Uterus (tissue), 3 donors: ENCODE measurements at regions not wholly inside any gene's neighbourhood (a gene's known extent, or its start where the extent isn't known, plus 50 kb on each side); places are given as distances from the start of the nearest gene placed in this dataset.

ENCODE experiments used
- DNase-seq, 2 donors: peaks; one replicate each; pipeline ENCODE4 v3.0.0-alpha.2; 2019 to 2020
- H3K27ac ChIP-seq, 2 donors: fragments of 200-600 bp; sonication (generic); 1 replicate in 1 of 2; 2 replicates in 1 of 2; pipeline ENCODE4 v1.5.1; 2016 to 2018
- H3K27me3 ChIP-seq, 2 donors: fragments of 200-600 bp; sonication (generic); one replicate each; pipeline ENCODE4 v1.5.1; 2018 to 2019; ENCODE audit warnings: control low read depth in 1 of 2
- H3K36me3 ChIP-seq, 2 donors: fragments of 200-600 bp; sonication (generic); one replicate each; pipeline ENCODE4 v1.5.1; 2019; ENCODE audit warnings: control low read depth in 1 of 2
- H3K4me1 ChIP-seq, 2 donors: fragments of 200-600 bp; sonication (generic); one replicate each; pipeline ENCODE4 v1.5.1; 2018 to 2019; ENCODE audit warnings: control low read depth in 1 of 2
- H3K4me3 ChIP-seq, 2 donors: fragments of 200-600 bp; sonication (generic); 1 replicate in 1 of 2; 2 replicates in 1 of 2; pipeline ENCODE4 v1.5.1; 2018 to 2019; ENCODE audit warnings: mild to moderate bottlenecking in 1 of 2
- H3K9me3 ChIP-seq, 2 donors: fragments of 200-600 bp; sonication (generic); one replicate each; pipeline ENCODE4 v1.5.1; 2019; ENCODE audit warnings: control low read depth in 1 of 2
- CTCF ChIP-seq, 4 experiments: fragments of 200-600 bp in 2 of 4; fragments of 450-650 bp in 2 of 4; sonication (generic) in 2 of 4; IDR thresholded peaks; one replicate each; pipeline ENCODE4 v1.5.1; 2016 to 2019; ENCODE audit warnings: antibody characterized with exemption in 4 of 4, mild to moderate bottlenecking in 2 of 4, moderate library complexity in 1 of 4
- POLR2A ChIP-seq, 2 donors: fragments of 450-650 bp; IDR thresholded peaks; one replicate each; pipeline ENCODE4 v1.6.1; 2016; ENCODE audit warnings: antibody characterized with exemption in 2 of 2, mild to moderate bottlenecking in 1 of 2, moderate library complexity in 1 of 2
- intact Hi-C: fragments of 100-400 bp; cut with DNase I; formaldehyde crosslinking; loops from one replicate; pipeline ENCODE4 v1.15.1; 2023; ENCODE audit warnings: low total_unique reads
- donor health status: DM: yes; HTN: yes; CAD: no.

DNA sequence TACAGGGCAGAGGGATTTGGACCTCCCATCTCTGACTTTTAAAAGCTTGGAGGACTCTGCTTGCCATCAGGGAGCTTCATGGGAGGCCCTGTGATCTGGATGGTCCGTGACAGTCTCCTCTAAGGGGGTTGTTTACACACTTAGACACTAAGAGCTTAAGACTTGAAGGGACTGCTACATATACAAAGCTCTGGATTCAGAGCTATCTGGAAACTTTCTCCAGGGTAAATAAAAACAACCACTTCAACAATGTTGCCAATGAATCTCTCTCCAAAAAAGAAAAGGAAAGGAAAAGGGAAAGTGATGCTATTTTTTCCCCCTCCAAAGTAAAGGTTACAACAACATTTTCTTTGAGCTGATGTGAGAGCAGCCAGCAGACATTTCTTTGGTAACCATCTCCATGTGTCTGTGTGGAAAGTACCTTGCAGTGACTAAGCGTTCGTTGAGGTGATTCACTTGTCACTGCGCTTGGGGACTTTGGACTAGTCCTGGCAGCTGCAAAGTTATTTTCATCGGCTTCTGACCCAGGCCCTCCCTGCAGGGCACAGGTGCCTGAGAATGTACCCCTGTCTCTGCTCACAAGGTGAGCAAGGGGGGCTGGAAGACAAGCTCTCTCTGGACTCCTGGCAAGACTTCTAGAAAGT is 262.1 kb upstream of the KLF4 start:
- H3K9me3 ChIP-seq: no peaks in the 10 kb centered on the region
- intact Hi-C loops: no loop called here
- no peak for DNase-seq

GRCh38 chr9:107750741-107751566 is 261.4 kb upstream of the KLF4 start:
- Histone ChIP-seq H3K4me1 (peaks cover 7 to 16% of the 10 kb centered on the region in 2 donors), H3K36me3 (no peaks in the 10 kb centered on the region), H3K9me3 (no peaks in the 10 kb centered on the region), H3K4me3 (no peak overlapping the region), H3K27me3 (no peaks in the 10 kb centered on the region), H3K27ac (peak overlapping the region; percentile 84 to 90)
- intact Hi-C loops: no loop called here
- TF ChIP-seq CTCF (IDR thresholded peaks at IDR 0.05) (no peak), POLR2A (IDR thresholded peaks at IDR 0.05) (no peak)
- DNase-seq: peak; percentile 90 to 95

More for the DNA sequence above, 262.1 kb upstream of the KLF4 start:
- H3K27me3 ChIP-seq: no peaks in the 10 kb centered on the region
- no peaks in the 10 kb centered on the region for H3K36me3 ChIP-seq
- TF ChIP-seq CTCF (IDR thresholded peaks at IDR 0.05): no peak
- no peak for TF ChIP-seq POLR2A (IDR thresholded peaks at IDR 0.05)
- H3K4me3 ChIP-seq: no peak overlapping the region
- peak overlapping the region; percentile 84 to 90 for H3K27ac ChIP-seq
- H3K4me1 ChIP-seq: peaks cover 7 to 16% of the 10 kb centered on the region in 2 donors

- no peaks in the 10 kb centered on the region for H3K36me3 ChIP-seq
- no peaks in the 10 kb centered on the region for H3K27me3 ChIP-seq
- H3K4me3 ChIP-seq: no peak overlapping the region
- peaks cover 7 to 16% of the 10 kb centered on the region in 2 donors for H3K4me1 ChIP-seq
- H3K9me3 ChIP-seq: no peaks in the 10 kb centered on the region
- intact Hi-C loops: no loop called here
- H3K27ac ChIP-seq: peak overlapping the region; percentile 84 to 90
- peak in 1 of 2 donors; percentile 16 for TF ChIP-seq POLR2A (IDR thresholded peaks at IDR 0.05)
- TF ChIP-seq CTCF (IDR thresholded peaks at IDR 0.05): no peak
- peak; percentile 92 to 94 for DNase-seq
Measured at GRCh38 chr9:107749787-107750444, 260.3 kb upstream of the KLF4 start.

- DNase-seq: no peak
- H3K36me3 ChIP-seq: no peaks in the 10 kb centered on the region
- H3K4me1 ChIP-seq: peaks cover 6 to 9% of the 10 kb centered on the region in 2 donors
- no peak overlapping the region for H3K4me3 ChIP-seq
- H3K27ac ChIP-seq: no peak overlapping the region
- H3K27me3 ChIP-seq: no peaks in the 10 kb centered on the region
- intact Hi-C loops: no loop called here
- TF ChIP-seq POLR2A (IDR thresholded peaks at IDR 0.05) (no peak), CTCF (IDR thresholded peaks at IDR 0.05) (no peak)
- no peaks in the 10 kb centered on the region for H3K9me3 ChIP-seq
Measured at GRCh38 chr9:107744873-107745272, 255.3 kb upstream of the KLF4 start.
